ENCODE measurements at regions not wholly inside any gene's neighbourhood (a gene's known extent, or its start where the extent isn't known, plus 50 kb on each side); places are given as distances from the start of the nearest gene placed in this dataset.
"Not testable (repeated sequence)": the region's sequence is repeated elsewhere in the genome, so short reads cannot be mapped to it uniquely, and the experiment has no call there.

- TF ChIP-seq POLR2A (IDR thresholded peaks at IDR 0.05; ENCODE audit: low read length); CTCF (IDR thresholded peaks at IDR 0.05); ZFP36 (IDR thresholded peaks at IDR 0.05; ENCODE audit: borderline replicate concordance, partially characterized antibody): not testable (repeated sequence)
Measured at GRCh38 chr1:145484257-145484656, 58.9 kb upstream of the NBPF20 start.
